GM18499 (cell line): ENCODE measurements at regions not wholly inside any gene's neighbourhood (a gene's known extent, or its start where the extent isn't known, plus 50 kb on each side); places are given as distances from the start of the nearest gene placed in this dataset.
"Not testable (repeated sequence)": the region's sequence is repeated elsewhere in the genome, so short reads cannot be mapped to it uniquely, and the experiment has no call there.

Experiments
- ATAC-seq: cut with Tn5 transposase; IDR thresholded peaks from one replicate; pipeline ENCODE4 v1.9.1; 2021; ENCODE audit warnings: moderate number of reproducible peaks; ENCODE audit not compliant: insufficient read depth, unreplicated experiment

DNA sequence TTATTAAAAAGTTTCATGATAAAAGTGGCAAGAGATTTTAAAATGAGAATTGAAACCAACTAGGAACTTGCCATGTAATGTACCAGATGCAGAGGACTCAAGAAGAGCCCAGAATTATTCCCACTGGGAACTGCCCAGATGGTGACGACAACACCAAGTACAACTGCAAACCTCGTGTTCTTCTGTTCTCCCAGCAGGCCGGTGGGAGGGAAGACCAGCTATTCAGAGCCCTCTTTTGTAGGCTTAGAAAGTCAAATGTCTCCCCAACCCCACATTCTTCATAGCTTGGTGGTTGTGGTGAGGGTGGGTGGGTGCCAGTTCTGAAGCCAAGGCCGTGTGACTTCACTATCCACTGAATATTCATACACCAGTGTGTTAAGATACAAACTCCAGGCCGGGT lies 54.3 kb upstream of the ITGB1 start:
- ATAC-seq, result no peak

- no peak for ATAC-seq
Observed at GRCh38 chr10:33010132-33011037, 52.4 kb upstream of the ITGB1 start.

GRCh38 chr10:33009244-33010131 lies 51.5 kb upstream of the ITGB1 start:
- no peak for ATAC-seq

DNA sequence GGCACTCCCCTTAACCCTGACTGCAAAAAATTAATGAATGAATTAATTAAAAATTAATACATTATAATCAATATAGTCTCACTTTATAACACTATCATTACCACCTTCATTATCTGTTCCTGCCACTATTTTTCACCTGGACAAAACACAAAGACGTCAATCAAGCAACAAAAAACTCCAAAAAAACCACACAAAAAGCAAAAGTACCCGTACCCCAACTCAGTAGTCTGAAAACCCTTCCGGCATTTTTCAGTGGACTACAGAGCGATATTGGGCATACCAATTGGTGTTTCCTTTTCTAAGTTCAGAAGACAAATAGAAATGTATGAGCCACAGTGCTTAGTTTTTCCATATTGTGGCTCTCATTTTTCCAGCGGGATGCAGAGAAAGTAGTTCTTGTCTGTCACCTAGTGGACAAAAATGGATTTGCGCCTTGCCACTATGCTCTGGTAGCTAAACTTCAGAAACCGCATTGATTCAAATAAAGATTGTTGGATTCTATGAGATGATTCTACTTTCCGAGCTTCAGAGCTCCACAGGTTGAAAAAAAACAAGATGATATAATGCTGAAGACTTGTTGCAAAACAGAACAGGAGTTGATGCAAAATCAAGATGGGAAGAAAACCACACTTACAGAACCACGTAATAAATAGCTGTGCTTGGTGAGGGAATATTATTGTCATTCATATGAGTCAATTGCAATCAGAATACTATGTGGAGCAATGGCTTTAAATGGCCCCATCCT lies 50.6 kb upstream of the ITGB1 start:
- no peak for ATAC-seq

GRCh38 chr10:33007731-33008381 lies 49.8 kb upstream of the ITGB1 start:
- ATAC-seq, result not testable (repeated sequence)
